HepG2 (cell line): ENCODE measurements at regions not wholly inside any gene's neighbourhood (a gene's known extent, or its start where the extent isn't known, plus 50 kb on each side); places are given as distances from the start of the nearest gene placed in this dataset.

Experiments
- ATAC-seq: fragments of 200-7000 bp; cut with Tn5 transposase; 3 replicates; pipeline ENCODE4 v1.9.1; 2020; ENCODE audit warnings: mild to moderate bottlenecking, moderate library complexity
- BruUV-seq: library from RNA; stranded (reverse); fragments of 400-500 nt; replicated peaks from 2 replicates; lab custom pipeline; 2021; lab: Mats Ljungman, UMichigan
- CTCF ChIA-PET: fragments of 300-600 bp; formaldehyde crosslinking; extraction: SDS; loops from one replicate; lab custom pipeline; 2021; ENCODE audit warnings: low total read pairs, inconsistent platforms, low intra/inter-chr PET ratio; lab: Yijun Ruan, JAX
- POLR2A ChIA-PET: fragments of 350-600 bp; sonication (Branson Sonifier 250); formaldehyde crosslinking; loops from one replicate; lab custom pipeline; 2020; ENCODE audit warnings: antibody characterized with exemption, inconsistent platforms; lab: Yijun Ruan, JAX
- DNase-seq: peaks from one replicate; pipeline ENCODE4 v3.0.0-alpha.2; 2015; ENCODE audit warnings: low spot score
- FAIRE-seq: peaks from 3 replicates; lab custom pipeline; 2011; peaks lifted over from hg19 to GRCh38; lab: Jason Lieb, UNC
- H2AFZ ChIP-seq: one replicate; pipeline ENCODE4 v1.6.1; 2011; ENCODE audit warnings: low read length, inconsistent platforms
- H3K27ac ChIP-seq: fragments of 300-600 bp; 3 replicates; pipeline ENCODE4 v1.8.0; 2011; ENCODE audit warnings: mixed run types, mild to moderate bottlenecking, mixed read lengths, low read length, inconsistent platforms; ENCODE audit not compliant: insufficient read depth; ENCODE audit errors: extremely low read length
- H3K27me3 ChIP-seq, 2 experiments: fragments of 200-600 bp in 1 of 2; 2 replicates in 1 of 2; 3 replicates in 1 of 2; pipeline versions ENCODE4 v1.6.0 to v1.8.0; 2011; ENCODE audit warnings: low read length in 2 of 2, mild to moderate bottlenecking in 2 of 2, moderate library complexity in 2 of 2, inconsistent platforms in 1 of 2; ENCODE audit not compliant: insufficient read depth in 2 of 2, control insufficient read depth in 1 of 2
- H3K36me3 ChIP-seq, 2 experiments: fragments of 200-600 bp in 1 of 2; replicated peaks in 1 of 2; 2 replicates in 1 of 2; 3 replicates in 1 of 2; pipeline versions ENCODE4 v1.5.1 to v1.8.0; 2011; ENCODE audit warnings: low read length in 2 of 2, inconsistent platforms in 1 of 2; ENCODE audit not compliant: insufficient read depth in 2 of 2, control insufficient read depth in 1 of 2
- H3K4me1 ChIP-seq: 2 replicates; pipeline ENCODE4 v1.5.1; 2012; ENCODE audit warnings: low read length, inconsistent platforms; ENCODE audit not compliant: insufficient read depth
- H3K4me2 ChIP-seq: 2 replicates; pipeline ENCODE4 v1.6.0; 2011; ENCODE audit warnings: low read depth, low read length, inconsistent platforms
- H3K4me3 ChIP-seq, 3 experiments: fragments of 200-600 bp in 1 of 3; sonication (generic), shearing (Covaris generic) in 1 of 3; replicated peaks in 1 of 3; 2 replicates each; pipeline ENCODE4 v1.5.1; 2011 to 2016; ENCODE audit warnings: low read length in 3 of 3, inconsistent platforms in 2 of 3, low read depth in 2 of 3, mild to moderate bottlenecking in 2 of 3, control low read depth in 1 of 3, mixed read lengths in 1 of 3; ENCODE audit not compliant: insufficient read depth in 1 of 3
- H3K79me2 ChIP-seq: one replicate; pipeline ENCODE4 v1.6.1; 2011; ENCODE audit warnings: low read length, inconsistent platforms; ENCODE audit not compliant: insufficient read depth
- H3K9ac ChIP-seq: 2 replicates; pipeline ENCODE4 v1.6.0; 2011; ENCODE audit warnings: mild to moderate bottlenecking, low read depth, low read length, inconsistent platforms; ENCODE audit not compliant: insufficient read depth
- H3K9me3 ChIP-seq: 2 replicates; pipeline ENCODE4 v1.5.1; 2012; ENCODE audit warnings: mild to moderate bottlenecking, low read length
- H4K20me1 ChIP-seq: 2 replicates; pipeline ENCODE4 v1.6.0; 2011; ENCODE audit warnings: inconsistent platforms, mild to moderate bottlenecking, low read length, moderate library complexity; ENCODE audit not compliant: insufficient read depth
- CEBPB ChIP-seq: IDR thresholded peaks from 2 replicates; pipeline ENCODE4 v1.6.1; 2011; ENCODE audit warnings: low read depth, low read length, improper control_type of control experiment, borderline replicate concordance
- DNMT1 ChIP-seq: sonication (generic); formaldehyde crosslinking; IDR thresholded peaks from 2 replicates; pipeline ENCODE4 v1.5.1; 2020; ENCODE audit warnings: mild to moderate bottlenecking, missing genetic modification reagents
- ELF3 ChIP-seq: IDR thresholded peaks from 2 replicates; pipeline ENCODE4 v1.6.1; 2016; ENCODE audit warnings: missing genetic modification reagents, missing compliant biosample characterization
- HOXA5 ChIP-seq: sonication (generic); formaldehyde crosslinking; IDR thresholded peaks from 2 replicates; pipeline ENCODE4 v1.4.0; 2020; ENCODE audit warnings: missing genetic modification reagents
- TBX3 ChIP-seq: fragments of 450-650 bp; IDR thresholded peaks from 2 replicates; pipeline ENCODE4 v1.6.1; 2017; ENCODE audit warnings: antibody characterized with exemption, mild to moderate bottlenecking, inconsistent platforms, borderline replicate concordance
- ZNF205 ChIP-seq: IDR thresholded peaks from 2 replicates; pipeline ENCODE4 v1.6.1; 2018; ENCODE audit warnings: missing biosample characterization, missing genetic modification reagents
- WGBS: methylation state at CpG from one replicate; pipeline ENCODE4 v1.1.6; 2017; ENCODE audit warnings: low lambda C conversion rate; 5-methylcytosine and 5-hydroxymethylcytosine counted together
- in situ Hi-C: cut with HindIII; loops from 2 replicates; pipeline ENCODE4 v1.10.0; 2017; ENCODE audit warnings: low pct_unique_long_range_greater_than_20kb; ENCODE audit not compliant: extremely low pct_ligation_motif_present
- intact Hi-C: fragments of 100-400 bp; cut with micrococcal nuclease; formaldehyde crosslinking; loops from one replicate; pipeline ENCODE4 v1.10.0; 2022; ENCODE audit not compliant: unreplicated experiment

- no peak for TF ChIP-seq TBX3
- no peak for TF ChIP-seq ZNF205 (CRISPR knock-in tag)
- TF ChIP-seq DNMT1 (CRISPR knock-in tag): no peak
Observed at GRCh38 chr21:38175306-38175705, 81.5 kb upstream of the KCNJ15 start (continued).

GRCh38 chr21:38177919-38178652, 78.7 kb upstream of the KCNJ15 start:
- Histone ChIP-seq H3K79me2 (no peaks in the 10 kb centered on the region), H2AFZ (no peak overlapping the region), H4K20me1 (no peaks in the 10 kb centered on the region), H3K4me3 (no peak overlapping the region), H3K9me3 (no peaks in the 10 kb centered on the region), H3K27me3 (no peaks in the 10 kb centered on the region; a peak in 1 of 5 replicates), H3K36me3 (no peaks in the 10 kb centered on the region), H3K4me2 (no peak overlapping the region), H3K4me1 (no peaks in the 10 kb centered on the region), H3K27ac (no peak overlapping the region), H3K9ac (no peak overlapping the region)
- no peak for TF ChIP-seq HOXA5 (CRISPR knock-in tag)
- TF ChIP-seq CEBPB: peak; percentile 61; the same call in 1 of the 2 replicates
- no peak for TF ChIP-seq ELF3
- ChIA-PET POLR2A (no interaction called here), CTCF (no interaction called here)
- no TSS peak for BruUV-seq
- ATAC-seq: no peak
- no peak for FAIRE-seq
- in situ Hi-C loops: no loop called here
- intact Hi-C loops: no loop called here
- WGBS: 50% methylated on average over 5 of the region's 5 CpGs
- DNase-seq: no peak
